OCI-LY7 (cell line): ENCODE measurements at regions not wholly inside any gene's neighbourhood (a gene's known extent, or its start where the extent isn't known, plus 50 kb on each side); places are given as distances from the start of the nearest gene placed in this dataset.
A peak's percentile ranks its signal among the peaks of the same experiment; 100 is the strongest.

ENCODE experiments used
- EZH2phosphoT487 ChIP-seq: fragments of 200-600 bp; sonication (generic); IDR thresholded peaks from 2 replicates; pipeline ENCODE4 v1.6.1; 2018; ENCODE audit warnings: low read depth, borderline replicate concordance, mild to moderate bottlenecking, mixed run types, antibody characterized with exemption, low read length, moderate library complexity, mixed read lengths
- TF ChIP-seq, protein P1 (sequence below): fragments of 200-600 bp; sonication (generic); conservative IDR thresholded peaks from 2 replicates; pipeline ENCODE4 v1.5.1; 2014; ENCODE audit warnings: mild to moderate bottlenecking, antibody characterized with exemption, low read length, moderate library complexity, mixed read lengths

DNA sequence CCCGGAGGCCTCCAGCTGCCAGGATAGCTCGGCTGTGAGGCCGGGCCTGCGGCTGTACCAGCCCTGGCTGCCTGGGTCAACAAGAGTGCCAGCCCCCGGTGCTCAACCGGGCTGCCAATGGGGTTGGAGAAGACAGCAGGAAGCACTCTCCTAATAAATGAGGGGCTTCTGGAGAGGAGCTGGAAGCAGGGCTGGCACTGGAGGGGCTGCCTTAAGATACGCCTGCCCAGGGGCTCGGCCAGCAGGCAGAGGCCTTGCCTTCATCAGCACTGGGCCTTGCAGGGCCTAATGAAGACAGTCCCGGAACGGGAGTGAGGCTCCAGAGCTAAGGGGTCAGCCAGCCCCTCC lies 73.6 kb downstream of the TEX51 start:
- TF ChIP-seq, protein P1, sequence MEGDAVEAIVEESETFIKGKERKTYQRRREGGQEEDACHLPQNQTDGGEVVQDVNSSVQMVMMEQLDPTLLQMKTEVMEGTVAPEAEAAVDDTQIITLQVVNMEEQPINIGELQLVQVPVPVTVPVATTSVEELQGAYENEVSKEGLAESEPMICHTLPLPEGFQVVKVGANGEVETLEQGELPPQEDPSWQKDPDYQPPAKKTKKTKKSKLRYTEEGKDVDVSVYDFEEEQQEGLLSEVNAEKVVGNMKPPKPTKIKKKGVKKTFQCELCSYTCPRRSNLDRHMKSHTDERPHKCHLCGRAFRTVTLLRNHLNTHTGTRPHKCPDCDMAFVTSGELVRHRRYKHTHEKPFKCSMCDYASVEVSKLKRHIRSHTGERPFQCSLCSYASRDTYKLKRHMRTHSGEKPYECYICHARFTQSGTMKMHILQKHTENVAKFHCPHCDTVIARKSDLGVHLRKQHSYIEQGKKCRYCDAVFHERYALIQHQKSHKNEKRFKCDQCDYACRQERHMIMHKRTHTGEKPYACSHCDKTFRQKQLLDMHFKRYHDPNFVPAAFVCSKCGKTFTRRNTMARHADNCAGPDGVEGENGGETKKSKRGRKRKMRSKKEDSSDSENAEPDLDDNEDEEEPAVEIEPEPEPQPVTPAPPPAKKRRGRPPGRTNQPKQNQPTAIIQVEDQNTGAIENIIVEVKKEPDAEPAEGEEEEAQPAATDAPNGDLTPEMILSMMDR, result peak; percentile 18; the same call in 1 of the 2 replicates
- TF ChIP-seq EZH2phosphoT487, result no peak
